ENCODE measurements at regions not wholly inside any gene's neighbourhood (a gene's known extent, or its start where the extent isn't known, plus 50 kb on each side); places are given as distances from the start of the nearest gene placed in this dataset.

GRCh38 chr1:163013826-163014600 is 55.1 kb upstream of the RGS4 start:
- DNase-seq (ENCODE audit: low spot score in 2 of 2) (no peak), ATAC-seq (no peak)
- H3K27ac Mint-ChIP-seq = no peak overlapping the region
- peaks cover 3% of the 10 kb centered on the region for H3K9me3 Mint-ChIP-seq
- H3K4me3 Mint-ChIP-seq = no peak overlapping the region
- no peaks in the 10 kb centered on the region for H3K36me3 Mint-ChIP-seq
- H3K4me1 Mint-ChIP-seq = no peaks in the 10 kb centered on the region

GRCh38 chr1:163006051-163006834 is 62.9 kb upstream of the RGS4 start:
- no peak for DNase-seq (ENCODE audit: low spot score in 2 of 2)
- no peaks in the 10 kb centered on the region for H3K36me3 Mint-ChIP-seq

GRCh38 chr1:162997499-162998285 is 71.5 kb upstream of the RGS4 start:
- no peaks in the 10 kb centered on the region for H3K4me1 Mint-ChIP-seq
- H3K27ac Mint-ChIP-seq = no peak overlapping the region
- no peak for ATAC-seq
- DNase-seq (ENCODE audit: low spot score in 2 of 2) = no peak
- H3K9me3 Mint-ChIP-seq = peaks cover 4% of the 10 kb centered on the region
- no peak overlapping the region for H3K4me3 Mint-ChIP-seq
- no peaks in the 10 kb centered on the region for H3K36me3 Mint-ChIP-seq

More at GRCh38 chr1:163006051-163006834, 62.9 kb upstream of the RGS4 start:
- Mint-ChIP-seq H3K4me1 (no peaks in the 10 kb centered on the region), H3K4me3 (no peak overlapping the region), H3K27ac (no peak overlapping the region), H3K9me3 (no peaks in the 10 kb centered on the region)
- no peak for ATAC-seq

- no peak for ATAC-seq
- H3K4me3 Mint-ChIP-seq = no peak overlapping the region
- DNase-seq (ENCODE audit: low spot score in 2 of 2) = no peak
- H3K27ac Mint-ChIP-seq = no peak overlapping the region
- no peaks in the 10 kb centered on the region for H3K36me3 Mint-ChIP-seq
- no peaks in the 10 kb centered on the region for H3K4me1 Mint-ChIP-seq
- H3K9me3 Mint-ChIP-seq = peaks cover 4% of the 10 kb centered on the region
Measured at GRCh38 chr1:162996261-162996660, 72.9 kb upstream of the RGS4 start.

- no peak overlapping the region for H3K27ac Mint-ChIP-seq
- H3K36me3 Mint-ChIP-seq = no peaks in the 10 kb centered on the region
- H3K4me1 Mint-ChIP-seq = no peaks in the 10 kb centered on the region
- ATAC-seq (no peak), DNase-seq (ENCODE audit: low spot score in 2 of 2) (no peak)
- H3K4me3 Mint-ChIP-seq = no peak overlapping the region
- H3K9me3 Mint-ChIP-seq = peaks cover 4% of the 10 kb centered on the region
Measured at GRCh38 chr1:162994921-162995320, 74.2 kb upstream of the RGS4 start.

- DNase-seq (ENCODE audit: low spot score in 2 of 2) (no peak), ATAC-seq (no peak)
- Mint-ChIP-seq H3K4me1 (no peaks in the 10 kb centered on the region), H3K9me3 (peaks cover 4% of the 10 kb centered on the region), H3K4me3 (no peak overlapping the region), H3K36me3 (no peaks in the 10 kb centered on the region), H3K27ac (no peak overlapping the region)
Measured at GRCh38 chr1:162993846-162994245, 75.3 kb upstream of the RGS4 start.

GRCh38 chr1:162992945-162993344 is 76.2 kb upstream of the RGS4 start:
- Mint-ChIP-seq H3K27ac (no peak overlapping the region), H3K36me3 (no peaks in the 10 kb centered on the region), H3K4me1 (no peaks in the 10 kb centered on the region), H3K4me3 (no peak overlapping the region), H3K9me3 (peaks cover 2% of the 10 kb centered on the region)
- ATAC-seq (no peak), DNase-seq (ENCODE audit: low spot score in 2 of 2) (no peak)

- H3K27ac Mint-ChIP-seq = no peak overlapping the region
- peaks cover 2% of the 10 kb centered on the region for H3K9me3 Mint-ChIP-seq
- H3K36me3 Mint-ChIP-seq = no peaks in the 10 kb centered on the region
- ATAC-seq (no peak), DNase-seq (ENCODE audit: low spot score in 2 of 2) (no peak)
- H3K4me3 Mint-ChIP-seq = no peak overlapping the region
- no peaks in the 10 kb centered on the region for H3K4me1 Mint-ChIP-seq
Measured at GRCh38 chr1:162991444-162991843, 77.7 kb upstream of the RGS4 start.

- no peak for ATAC-seq
- no peaks in the 10 kb centered on the region for H3K36me3 Mint-ChIP-seq
- H3K4me3 Mint-ChIP-seq = no peak overlapping the region
- DNase-seq (ENCODE audit: low spot score in 2 of 2) = no peak
- H3K4me1 Mint-ChIP-seq = no peaks in the 10 kb centered on the region
- no peak overlapping the region for H3K27ac Mint-ChIP-seq
- H3K9me3 Mint-ChIP-seq = peaks cover 2% of the 10 kb centered on the region
Measured at GRCh38 chr1:162990665-162991064, 78.5 kb upstream of the RGS4 start.

- no peak overlapping the region for H3K4me3 Mint-ChIP-seq
- H3K9me3 Mint-ChIP-seq = no peaks in the 10 kb centered on the region
- H3K4me1 Mint-ChIP-seq = no peaks in the 10 kb centered on the region
- no peaks in the 10 kb centered on the region for H3K36me3 Mint-ChIP-seq
- ATAC-seq (no peak), DNase-seq (ENCODE audit: low spot score in 2 of 2) (no peak)
- H3K27ac Mint-ChIP-seq = no peak overlapping the region
Measured at GRCh38 chr1:162988869-162989268, 80.3 kb upstream of the RGS4 start.

GRCh38 chr1:162987866-162988265 is 81.3 kb upstream of the RGS4 start:
- no peaks in the 10 kb centered on the region for H3K4me1 Mint-ChIP-seq
- ATAC-seq = no peak
- H3K4me3 Mint-ChIP-seq = no peak overlapping the region
- H3K27ac Mint-ChIP-seq = no peak overlapping the region
- no peak for DNase-seq (ENCODE audit: low spot score in 2 of 2)
- H3K9me3 Mint-ChIP-seq = no peaks in the 10 kb centered on the region
- no peaks in the 10 kb centered on the region for H3K36me3 Mint-ChIP-seq

GRCh38 chr1:162985816-162986435 is 83.2 kb upstream of the RGS4 start:
- no peak for ATAC-seq
- Mint-ChIP-seq H3K36me3 (no peaks in the 10 kb centered on the region), H3K4me3 (no peak overlapping the region), H3K4me1 (no peaks in the 10 kb centered on the region), H3K27ac (no peak overlapping the region), H3K9me3 (no peaks in the 10 kb centered on the region)
- DNase-seq (ENCODE audit: low spot score in 2 of 2) = no peak

GRCh38 chr1:162984699-162985098 is 84.5 kb upstream of the RGS4 start:
- H3K9me3 Mint-ChIP-seq = no peaks in the 10 kb centered on the region
- ATAC-seq = no peak
- no peaks in the 10 kb centered on the region for H3K4me1 Mint-ChIP-seq
- DNase-seq (ENCODE audit: low spot score in 2 of 2) = no peak
- H3K36me3 Mint-ChIP-seq = no peaks in the 10 kb centered on the region
- H3K27ac Mint-ChIP-seq = no peak overlapping the region
- no peak overlapping the region for H3K4me3 Mint-ChIP-seq

GRCh38 chr1:162983671-162984425 is 85.3 kb upstream of the RGS4 start:
- no peak overlapping the region for H3K4me3 Mint-ChIP-seq
- no peaks in the 10 kb centered on the region for H3K36me3 Mint-ChIP-seq
- H3K27ac Mint-ChIP-seq = no peak overlapping the region
- DNase-seq (ENCODE audit: low spot score in 2 of 2) = no peak
- H3K9me3 Mint-ChIP-seq = no peaks in the 10 kb centered on the region
- H3K4me1 Mint-ChIP-seq = no peaks in the 10 kb centered on the region
- ATAC-seq = no peak

Measured in stimulated activated effector memory CD8-positive, alpha-beta T cell treated with anti-CD3 and anti-CD28 coated beads, Interleukin-12 subunit alpha, Interleukin-12 subunit beta, amount 100 ng/mL, for 72 hours (primary cell).